Hematopoietic multipotent progenitor cell treated with erythropoietin and hydrocortisone succinate and interleukin-3 and kit ligand, for 17 days (in vitro differentiated cells): ENCODE measurements at regions not wholly inside any gene's neighbourhood (a gene's known extent, or its start where the extent isn't known, plus 50 kb on each side); places are given as distances from the start of the nearest gene placed in this dataset.

Experiments used
- DNase-seq: peaks from one replicate; pipeline ENCODE4 v3.0.0-alpha.2; 2015; ENCODE audit warnings: low spot score

DNA sequence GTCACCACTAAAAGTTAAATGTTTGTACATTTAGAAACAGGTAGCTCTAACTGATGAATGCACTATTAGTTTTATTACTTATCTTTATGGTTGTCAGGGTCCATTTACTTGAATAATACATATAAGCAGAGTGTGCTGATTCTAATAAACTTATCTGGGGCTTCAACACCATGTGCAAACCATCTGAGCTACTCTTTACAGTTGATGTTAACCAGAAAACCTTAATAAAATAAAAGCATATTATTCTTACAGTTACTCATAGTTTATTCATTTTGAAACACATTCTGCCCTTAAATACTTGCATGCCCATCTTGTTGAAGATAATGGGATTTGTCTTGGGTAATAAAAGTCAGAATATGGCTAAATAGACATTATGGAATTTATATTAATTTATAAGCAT is 1042.2 kb downstream of the EPHA7 start:
- DNase-seq, result no peak

DNA sequence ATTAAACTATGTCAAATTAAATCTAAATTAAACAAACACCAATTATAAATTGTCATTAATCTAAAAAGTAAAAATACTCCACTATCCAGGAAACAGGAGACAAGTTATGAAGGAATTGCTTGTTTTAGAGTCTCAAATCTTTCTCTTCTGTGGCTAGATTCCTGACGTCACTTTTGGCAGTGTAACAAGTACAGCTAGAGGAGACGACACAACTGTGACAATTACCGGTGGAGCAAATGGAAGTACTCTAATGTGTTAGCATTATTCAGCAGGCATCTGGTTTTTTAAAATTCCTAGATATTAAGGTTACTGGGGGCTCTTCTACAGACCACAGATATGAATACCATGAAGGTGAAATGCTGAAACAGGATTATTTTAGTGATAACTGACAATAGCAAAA is 1042.7 kb downstream of the EPHA7 start:
- DNase-seq, result no peak

DNA sequence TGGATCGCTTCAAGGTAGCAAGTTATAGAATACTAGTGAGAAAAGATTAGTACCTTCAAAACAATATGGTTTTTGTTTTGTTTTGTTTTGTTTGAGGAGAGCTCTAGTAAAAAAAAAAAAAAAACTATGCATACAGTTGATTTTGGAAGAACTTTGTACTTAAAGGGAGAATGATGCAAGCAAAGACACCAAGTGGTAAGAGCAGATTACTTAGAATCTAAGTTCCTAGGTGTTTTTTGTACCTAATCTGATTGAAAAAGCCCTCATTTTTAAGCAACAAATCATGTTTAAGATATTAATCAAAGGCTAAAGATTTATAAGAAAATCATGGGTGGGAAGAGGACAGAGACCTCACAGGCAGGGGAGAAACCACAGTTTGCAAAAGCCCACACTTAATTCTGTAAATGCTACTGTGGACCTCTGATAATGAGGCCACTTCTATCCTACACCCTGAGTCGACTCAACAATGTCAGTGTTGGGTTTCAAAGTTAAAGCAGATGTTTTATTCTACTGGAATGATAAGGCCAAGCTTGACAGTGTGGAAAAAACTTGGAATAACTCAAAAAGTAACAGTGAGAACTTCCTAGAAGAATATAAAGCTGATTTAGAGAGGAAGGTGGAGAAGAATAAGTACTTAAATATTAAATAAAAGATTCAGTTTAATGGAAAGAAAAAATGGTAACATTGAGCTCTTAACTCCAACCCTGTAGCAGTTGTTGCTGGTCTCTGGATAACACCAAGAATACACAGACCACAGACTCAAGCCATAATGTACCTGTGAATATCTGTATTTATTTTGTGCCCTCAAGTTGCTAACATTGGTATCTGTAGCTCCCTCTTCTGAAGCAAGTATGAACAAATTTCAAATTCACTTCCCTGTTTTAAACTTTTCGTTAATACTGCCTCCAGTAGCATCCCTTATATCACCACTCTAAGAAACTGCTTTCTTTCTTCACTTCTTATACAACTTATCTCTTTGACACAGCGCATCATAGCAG is 1047.8 kb downstream of the EPHA7 start:
- no peak for DNase-seq

- DNase-seq, result no peak
These were observed 1050.0 kb downstream of the EPHA7 start for GRCh38 chr6:92369309-92369708.

- no peak for DNase-seq
These were observed 1054.3 kb downstream of the EPHA7 start for GRCh38 chr6:92364948-92365541.

DNA sequence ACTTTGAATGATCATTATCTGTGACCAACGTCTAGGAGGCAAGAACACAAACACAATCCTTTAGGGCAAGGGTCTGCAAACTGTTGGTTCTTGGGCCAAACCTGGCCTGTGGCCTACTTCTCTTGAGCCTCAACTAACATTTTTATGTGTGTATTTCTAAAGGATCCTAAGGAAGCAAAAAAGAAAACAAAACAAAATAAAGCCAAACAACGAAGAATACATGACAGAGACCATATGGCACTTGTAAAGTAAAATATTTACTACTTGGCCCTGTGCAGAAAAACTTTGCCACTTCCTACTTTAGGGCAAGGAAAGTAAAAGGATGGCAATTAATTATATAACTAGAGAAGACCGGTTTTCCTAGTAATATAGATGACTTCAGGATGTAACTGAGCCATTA is 1056.2 kb downstream of the EPHA7 start:
- DNase-seq, result no peak

GRCh38 chr6:92362404-92362803 is 1057.0 kb downstream of the EPHA7 start:
- no peak for DNase-seq

DNA sequence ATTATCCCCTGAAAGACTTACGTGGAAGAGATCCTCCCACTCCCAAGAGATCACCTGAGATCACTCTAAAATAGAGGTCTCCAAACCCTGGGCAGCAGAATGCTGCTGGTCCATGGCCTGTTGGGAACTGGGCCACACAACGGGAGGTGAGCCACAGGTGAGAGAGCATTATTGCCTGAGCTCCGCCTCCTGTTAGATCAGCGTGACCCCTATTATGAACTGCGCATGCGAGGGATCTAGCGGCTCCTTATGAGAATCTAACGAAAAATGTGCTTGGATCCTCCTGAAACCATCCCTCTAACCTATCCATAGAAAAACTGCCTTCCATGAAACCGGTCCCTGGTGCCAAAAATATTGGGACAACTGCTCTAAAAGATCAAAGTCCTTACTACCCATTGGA is 1057.4 kb downstream of the EPHA7 start:
- DNase-seq, result no peak

GRCh38 chr6:92354270-92354829 is 1065.0 kb downstream of the EPHA7 start:
- DNase-seq, result no peak

DNA sequence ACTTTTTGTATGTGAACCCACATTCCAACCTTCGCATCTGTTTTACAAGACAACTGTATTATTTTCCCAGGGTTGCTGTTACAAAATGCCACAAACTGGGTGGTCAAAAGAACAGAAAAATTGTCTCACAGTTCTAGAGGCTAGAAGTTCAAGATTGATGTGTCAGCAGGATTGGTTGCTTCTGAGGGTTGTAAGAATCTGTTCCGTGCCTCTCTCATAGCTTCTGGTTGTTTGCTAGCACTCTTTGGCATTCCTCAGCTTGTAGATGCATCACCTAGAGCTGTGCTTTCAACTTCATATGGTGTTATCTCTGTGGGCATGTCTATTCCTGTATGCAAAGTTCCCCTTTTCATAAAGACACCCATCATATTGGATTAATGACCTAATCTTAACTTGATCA is 1067.2 kb downstream of the EPHA7 start:
- no peak for DNase-seq

- DNase-seq, result no peak
These were observed 1078.2 kb downstream of the EPHA7 start for GRCh38 chr6:92341201-92341600.

DNA sequence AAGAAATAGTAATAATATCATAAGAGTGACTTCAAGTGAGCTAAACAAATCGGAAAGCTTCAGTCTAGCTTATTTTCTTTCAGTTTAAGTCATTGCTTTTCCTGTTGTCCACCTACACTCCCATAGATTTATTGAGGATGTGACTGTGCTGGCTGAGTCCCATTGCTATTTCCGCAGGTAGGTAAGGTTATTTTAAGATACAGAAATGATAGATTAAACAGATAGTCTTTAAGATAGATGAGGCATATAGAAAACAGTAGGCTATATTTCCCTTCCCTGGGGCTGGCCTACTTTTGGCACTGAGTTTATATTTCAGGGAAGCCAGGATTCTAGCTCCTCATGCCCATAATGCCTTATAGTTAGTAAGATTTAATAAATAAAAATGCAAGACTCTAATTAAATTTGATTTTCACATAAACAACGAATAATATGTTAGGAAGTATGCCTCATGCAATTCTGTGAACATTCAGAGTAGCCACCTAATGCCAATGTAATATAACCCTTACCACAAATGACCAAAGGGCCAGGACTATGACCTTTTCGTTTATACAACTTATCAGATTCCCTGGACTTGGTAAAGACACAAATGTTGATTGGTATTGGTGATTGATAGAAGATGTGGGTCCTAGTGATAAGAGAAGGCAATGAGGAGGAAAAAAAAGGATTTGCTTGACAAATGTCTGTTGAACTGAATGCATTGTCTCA is 1079.3 kb downstream of the EPHA7 start:
- DNase-seq, result no peak

GRCh38 chr6:92337571-92337970 is 1081.8 kb downstream of the EPHA7 start:
- no peak for DNase-seq

DNA sequence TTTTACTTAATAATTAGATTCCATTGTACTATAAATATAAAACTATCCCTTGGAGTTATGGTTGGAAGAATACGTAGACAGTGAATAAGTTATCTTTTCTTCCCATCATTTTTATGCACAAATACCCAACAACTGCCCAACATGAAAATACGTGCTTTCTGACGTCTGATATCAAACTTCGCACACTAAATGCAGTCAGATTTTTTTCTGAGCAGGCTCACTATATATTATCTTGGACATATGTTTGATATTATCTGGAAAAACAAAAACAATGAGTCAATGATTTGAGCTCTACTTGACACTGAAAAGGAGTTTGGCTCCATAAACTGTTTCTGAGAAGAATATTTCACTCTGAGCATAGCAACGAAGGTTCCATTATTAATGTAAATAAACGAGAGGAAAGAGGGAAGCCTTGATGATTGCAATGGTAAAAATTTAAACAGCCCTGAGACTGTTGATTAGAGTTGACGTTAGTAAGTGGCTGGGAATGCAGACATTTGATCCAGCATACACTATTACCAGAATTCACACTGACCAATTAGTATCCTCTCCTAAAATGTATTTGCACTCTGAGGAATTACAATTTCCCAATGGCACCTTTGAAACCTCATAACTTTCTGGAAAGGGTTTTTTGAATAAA is 1090.0 kb downstream of the EPHA7 start:
- no peak for DNase-seq

DNA sequence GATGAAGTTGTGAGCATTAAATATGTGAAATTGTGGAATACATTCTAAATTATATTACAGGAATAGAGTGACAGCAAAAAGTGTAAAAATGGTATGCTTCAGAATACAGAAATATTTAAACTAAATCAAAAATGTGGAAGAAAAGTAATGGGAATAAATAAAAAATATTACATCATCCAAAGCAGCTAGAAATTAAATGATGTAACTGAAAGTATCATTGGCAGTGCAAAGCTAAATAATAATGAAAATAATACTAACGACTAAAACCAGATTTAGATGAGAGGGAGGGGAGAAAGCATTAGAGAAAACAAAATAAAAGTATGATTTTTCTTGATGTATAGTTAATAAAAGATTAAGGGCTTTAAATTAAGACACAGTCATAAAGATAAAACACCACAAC is 1104.0 kb downstream of the EPHA7 start:
- DNase-seq, result no peak

DNA sequence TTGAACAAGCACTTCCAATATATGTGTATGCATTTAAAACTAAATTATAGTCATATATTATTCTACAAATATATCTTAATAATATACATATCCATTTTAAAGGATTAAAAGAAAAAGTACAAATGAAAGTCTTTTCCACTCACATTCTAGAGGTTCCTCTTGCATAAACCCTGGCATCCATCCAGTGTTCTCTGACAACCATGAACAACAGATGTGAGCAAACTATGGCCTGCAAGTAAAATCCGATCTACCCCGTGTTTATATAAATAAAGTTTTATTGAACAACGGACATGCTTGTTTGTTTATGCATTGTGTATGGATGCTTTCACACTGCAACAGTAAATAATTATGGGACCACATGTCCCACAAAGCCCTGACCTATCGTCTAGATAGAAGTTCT is 1122.3 kb downstream of the EPHA7 start:
- no peak for DNase-seq

- DNase-seq, result no peak
These were observed 1127.3 kb downstream of the EPHA7 start for GRCh38 chr6:92292067-92292466.

- no peak for DNase-seq
These were observed 1129.5 kb downstream of the EPHA7 start for GRCh38 chr6:92289831-92290230.

DNA sequence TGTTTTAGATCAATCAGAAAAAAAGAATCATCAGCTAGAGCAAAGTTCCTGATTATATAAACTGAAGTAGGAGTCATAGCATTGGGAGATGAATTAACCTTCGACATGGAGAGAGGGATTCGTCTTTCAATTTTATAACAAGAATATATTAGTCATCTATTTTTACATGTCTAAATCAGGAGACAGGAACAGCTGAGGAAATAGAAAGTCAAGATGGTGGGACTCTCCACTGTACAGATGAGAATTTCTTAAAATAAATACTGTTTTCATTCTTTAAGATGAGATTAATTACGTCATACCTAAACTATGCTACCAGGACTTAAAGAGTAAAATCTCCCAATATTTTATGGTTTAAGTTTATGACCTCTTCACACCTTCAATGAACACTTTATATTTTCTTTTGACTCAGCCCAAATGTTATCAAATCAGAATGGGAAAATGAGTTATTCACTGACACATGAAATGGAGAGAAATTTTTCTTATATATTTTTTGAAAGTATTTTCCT is 1137.7 kb downstream of the EPHA7 start:
- no peak for DNase-seq

- no peak for DNase-seq
These were observed 1144.2 kb downstream of the EPHA7 start for GRCh38 chr6:92275150-92275549.

DNA sequence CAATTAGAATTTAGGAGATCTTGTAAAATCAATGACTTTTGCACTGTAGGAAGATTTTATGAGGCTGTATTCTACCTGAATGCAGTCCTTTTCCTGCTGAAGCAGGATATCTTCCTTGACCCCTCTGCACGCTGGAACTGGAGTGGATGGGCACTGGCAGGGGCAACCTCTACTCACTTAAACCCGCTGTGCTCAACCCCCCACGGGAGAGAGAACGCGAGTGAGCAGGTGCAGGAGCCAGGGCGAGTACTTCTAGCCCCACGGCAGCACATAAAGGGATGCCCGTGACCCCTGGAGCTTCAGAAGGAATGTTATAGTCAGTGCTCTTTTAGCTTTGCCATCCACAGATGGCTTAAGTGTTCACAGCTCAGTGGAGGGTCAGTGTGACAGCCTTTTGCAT is 1144.8 kb downstream of the EPHA7 start:
- DNase-seq, result no peak

DNA sequence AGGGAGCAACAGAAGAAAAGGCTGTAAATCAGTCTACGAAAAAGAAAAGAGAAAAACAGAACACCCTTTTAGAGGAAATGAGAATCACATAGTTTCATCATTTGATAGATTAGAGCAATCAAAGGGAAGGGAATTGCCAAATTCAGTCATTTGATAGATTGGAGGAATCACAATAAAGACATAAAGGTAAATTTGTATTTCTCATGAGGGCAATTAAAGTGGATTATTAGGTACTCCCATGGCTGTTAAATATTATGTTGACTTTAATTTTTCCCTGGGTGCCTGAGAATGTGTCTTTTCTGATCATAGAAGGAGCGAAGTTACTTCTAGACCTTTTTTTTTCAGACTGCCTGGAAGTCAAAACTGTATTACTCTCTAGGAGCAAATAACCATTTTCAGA is 1145.7 kb downstream of the EPHA7 start:
- DNase-seq, result no peak
